ENCODE measurements at regions not wholly inside any gene's neighbourhood (a gene's known extent, or its start where the extent isn't known, plus 50 kb on each side); places are given as distances from the start of the nearest gene placed in this dataset.
"Not testable (repeated sequence)": the region's sequence is repeated elsewhere in the genome, so short reads cannot be mapped to it uniquely, and the experiment has no call there.

DNA sequence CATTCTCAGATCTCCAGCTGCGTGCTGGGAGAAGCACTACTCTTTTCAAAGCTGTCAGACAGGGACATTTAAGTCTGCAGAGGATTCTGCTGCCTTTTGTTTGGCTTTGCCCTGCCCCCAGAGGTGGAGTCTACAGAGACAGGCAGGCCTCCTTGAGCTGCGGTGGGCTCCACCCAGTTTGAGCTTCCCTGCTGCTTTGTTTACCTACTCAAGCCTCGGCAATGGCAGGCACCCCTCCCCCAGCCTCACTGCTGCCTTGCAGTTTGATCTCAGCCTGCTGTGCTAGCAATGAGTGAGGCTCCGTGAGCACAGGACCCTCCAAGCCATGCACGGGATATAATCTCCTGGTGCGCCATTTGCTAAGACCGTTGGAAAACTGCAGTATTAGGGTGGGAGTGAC lies 518.8 kb upstream of the NRP1 start:
- H3K27ac ChIP-seq (ENCODE audit: insufficient read depth, low read depth, low read length, poor library complexity, severe bottlenecking); H3K4me3 ChIP-seq (ENCODE audit: insufficient read depth, low read depth, low read length); H3K36me3 ChIP-seq (ENCODE audit: control insufficient read depth, insufficient read depth, low read length); H3K9me3 ChIP-seq (ENCODE audit: control insufficient read depth, low read length); H3K27me3 ChIP-seq (ENCODE audit: control insufficient read depth, insufficient read depth, low read length, poor library complexity, severe bottlenecking); H3K4me1 ChIP-seq (ENCODE audit: control insufficient read depth, insufficient read depth, low read length): not testable (repeated sequence)
- WGBS, 2 experiments: 87 to 92% methylated on average over 7 of the region's 7 CpGs

DNA sequence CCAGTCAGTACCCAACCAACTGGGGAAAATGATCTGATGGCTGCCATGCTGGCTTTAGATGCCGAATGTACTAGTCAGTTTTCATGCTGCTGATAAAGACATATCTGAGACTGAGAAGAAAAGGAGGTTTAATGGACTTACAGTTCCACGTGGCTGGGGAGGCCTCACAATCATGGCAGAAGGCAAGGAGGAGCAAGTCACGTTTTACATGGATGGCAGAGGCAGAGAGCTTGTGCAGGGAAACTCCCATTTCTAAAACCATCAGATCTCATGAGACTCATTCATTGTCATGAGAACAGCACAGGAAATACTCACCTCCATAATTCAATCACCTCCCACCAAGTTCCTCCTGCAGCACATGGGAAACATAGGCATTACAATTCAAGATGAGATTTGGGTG lies 508.9 kb upstream of the NRP1 start:
- no peaks in the 10 kb centered on the region for H3K4me1 ChIP-seq (ENCODE audit: control insufficient read depth, insufficient read depth, low read length)
- 92 to 93% methylated on average over 3 of the region's 3 CpGs for WGBS, 2 experiments
- no peak overlapping the region for H3K4me3 ChIP-seq (ENCODE audit: insufficient read depth, low read depth, low read length)
- H3K27ac ChIP-seq (ENCODE audit: insufficient read depth, low read depth, low read length, poor library complexity, severe bottlenecking): no peak overlapping the region
- H3K36me3 ChIP-seq (ENCODE audit: control insufficient read depth, insufficient read depth, low read length): no peaks in the 10 kb centered on the region
- no peaks in the 10 kb centered on the region for H3K9me3 ChIP-seq (ENCODE audit: control insufficient read depth, low read length)
- H3K27me3 ChIP-seq (ENCODE audit: control insufficient read depth, insufficient read depth, low read length, poor library complexity, severe bottlenecking): no peaks in the 10 kb centered on the region

- Histone ChIP-seq H3K4me1 (ENCODE audit: control insufficient read depth, insufficient read depth, low read length) (no peaks in the 10 kb centered on the region), H3K36me3 (ENCODE audit: control insufficient read depth, insufficient read depth, low read length) (no peaks in the 10 kb centered on the region), H3K27me3 (ENCODE audit: control insufficient read depth, insufficient read depth, low read length, poor library complexity, severe bottlenecking) (no peaks in the 10 kb centered on the region), H3K9me3 (ENCODE audit: control insufficient read depth, low read length) (no peaks in the 10 kb centered on the region), H3K4me3 (ENCODE audit: insufficient read depth, low read depth, low read length) (no peak overlapping the region), H3K27ac (ENCODE audit: insufficient read depth, low read depth, low read length, poor library complexity, severe bottlenecking) (no peak overlapping the region)
- WGBS, 2 experiments: 92 to 95% methylated on average over 1 to 2 of the region's 2 CpGs
These were observed 507.2 kb upstream of the NRP1 start for GRCh38 chr10:33841678-33842077.

GRCh38 chr10:33838731-33839130 lies 504.3 kb upstream of the NRP1 start:
- Histone ChIP-seq H3K27me3 (ENCODE audit: control insufficient read depth, insufficient read depth, low read length, poor library complexity, severe bottlenecking) (no peaks in the 10 kb centered on the region), H3K4me1 (ENCODE audit: control insufficient read depth, insufficient read depth, low read length) (no peaks in the 10 kb centered on the region), H3K9me3 (ENCODE audit: control insufficient read depth, low read length) (no peaks in the 10 kb centered on the region), H3K27ac (ENCODE audit: insufficient read depth, low read depth, low read length, poor library complexity, severe bottlenecking) (no peak overlapping the region), H3K4me3 (ENCODE audit: insufficient read depth, low read depth, low read length) (no peak overlapping the region), H3K36me3 (ENCODE audit: control insufficient read depth, insufficient read depth, low read length) (no peaks in the 10 kb centered on the region)
- 87 to 92% methylated on average over 3 of the region's 3 CpGs for WGBS, 2 experiments

DNA sequence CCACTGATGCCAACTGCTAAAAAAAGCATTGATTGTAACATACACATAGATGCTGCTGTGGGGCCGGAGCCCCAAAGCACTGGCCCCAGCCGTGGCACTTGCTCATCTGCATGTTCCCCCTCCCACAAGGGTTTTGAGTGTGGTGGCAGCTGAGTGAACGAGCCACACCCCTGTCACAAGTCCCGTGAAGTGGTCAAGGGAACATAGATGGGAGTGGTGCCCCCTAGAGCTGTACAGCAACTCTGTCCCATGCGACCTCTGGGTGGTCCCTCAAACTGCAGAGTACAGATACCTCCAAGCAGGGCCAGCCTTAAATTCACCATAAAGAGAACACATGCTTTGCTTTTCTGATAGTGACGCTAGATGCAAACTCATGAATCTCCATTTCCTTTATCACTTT lies 503.3 kb upstream of the NRP1 start:
- H3K27ac ChIP-seq (ENCODE audit: insufficient read depth, low read depth, low read length, poor library complexity, severe bottlenecking): no peak overlapping the region
- 91 to 93% methylated on average over 6 of the region's 6 CpGs for WGBS, 2 experiments
- H3K9me3 ChIP-seq (ENCODE audit: control insufficient read depth, low read length): no peaks in the 10 kb centered on the region
- H3K4me3 ChIP-seq (ENCODE audit: insufficient read depth, low read depth, low read length): no peak overlapping the region
- H3K4me1 ChIP-seq (ENCODE audit: control insufficient read depth, insufficient read depth, low read length): no peaks in the 10 kb centered on the region
- no peaks in the 10 kb centered on the region for H3K36me3 ChIP-seq (ENCODE audit: control insufficient read depth, insufficient read depth, low read length)
- no peaks in the 10 kb centered on the region for H3K27me3 ChIP-seq (ENCODE audit: control insufficient read depth, insufficient read depth, low read length, poor library complexity, severe bottlenecking)

DNA sequence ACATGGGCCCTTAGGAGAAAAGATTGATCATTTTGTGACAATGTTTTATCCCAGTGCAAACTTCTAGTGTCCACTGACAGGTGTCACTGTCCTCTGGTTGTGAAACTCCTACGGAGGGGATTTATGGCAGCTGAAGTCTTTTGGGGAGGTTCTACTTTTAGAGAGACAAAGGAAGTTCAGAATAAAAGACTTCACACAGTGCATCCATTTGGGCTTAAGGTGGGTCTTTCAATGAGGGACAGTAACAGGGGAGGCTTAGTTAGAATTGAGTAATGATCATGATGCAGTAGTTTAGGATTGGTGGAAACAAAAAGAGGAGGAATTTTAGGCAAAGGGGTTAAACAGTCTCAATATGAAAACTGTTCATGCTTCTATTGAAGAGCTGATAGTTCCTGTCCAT lies 501.1 kb upstream of the NRP1 start:
- Histone ChIP-seq H3K27ac (ENCODE audit: insufficient read depth, low read depth, low read length, poor library complexity, severe bottlenecking) (no peak overlapping the region), H3K36me3 (ENCODE audit: control insufficient read depth, insufficient read depth, low read length) (no peaks in the 10 kb centered on the region), H3K27me3 (ENCODE audit: control insufficient read depth, insufficient read depth, low read length, poor library complexity, severe bottlenecking) (no peaks in the 10 kb centered on the region), H3K4me1 (ENCODE audit: control insufficient read depth, insufficient read depth, low read length) (peaks cover 7% of the 10 kb centered on the region), H3K9me3 (ENCODE audit: control insufficient read depth, low read length) (no peaks in the 10 kb centered on the region), H3K4me3 (ENCODE audit: insufficient read depth, low read depth, low read length) (no peak overlapping the region)
- WGBS, 2 experiments: 60 to 61% methylated on average over 1 of the region's 1 CpG

DNA sequence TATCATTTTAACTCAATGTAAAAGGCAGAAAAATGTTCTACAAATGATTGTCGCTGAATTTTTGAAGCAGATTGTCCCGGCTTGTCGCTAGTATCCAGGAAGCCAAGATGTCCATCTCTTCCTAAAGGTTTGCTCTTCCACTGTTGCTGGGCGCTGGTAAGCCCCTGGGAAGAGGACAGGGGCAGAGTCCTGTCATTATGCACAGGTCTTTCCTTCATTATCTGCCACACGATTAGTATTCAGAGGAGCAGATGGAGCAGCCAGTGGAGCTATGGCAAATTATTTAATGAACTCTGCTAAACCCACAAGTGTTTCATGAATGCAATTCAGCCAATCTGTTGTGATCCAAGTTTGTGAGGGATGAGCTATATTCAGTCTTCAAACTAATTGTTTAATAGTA lies 499.1 kb upstream of the NRP1 start:
- Histone ChIP-seq H3K9me3 (ENCODE audit: control insufficient read depth, low read length) (no peaks in the 10 kb centered on the region), H3K27me3 (ENCODE audit: control insufficient read depth, insufficient read depth, low read length, poor library complexity, severe bottlenecking) (no peaks in the 10 kb centered on the region), H3K4me1 (ENCODE audit: control insufficient read depth, insufficient read depth, low read length) (peaks cover 7% of the 10 kb centered on the region), H3K36me3 (ENCODE audit: control insufficient read depth, insufficient read depth, low read length) (no peaks in the 10 kb centered on the region), H3K27ac (ENCODE audit: insufficient read depth, low read depth, low read length, poor library complexity, severe bottlenecking) (no peak overlapping the region), H3K4me3 (ENCODE audit: insufficient read depth, low read depth, low read length) (no peak overlapping the region)
- WGBS, 2 experiments: 91 to 93% methylated on average over 5 of the region's 5 CpGs

- no peaks in the 10 kb centered on the region for H3K36me3 ChIP-seq (ENCODE audit: control insufficient read depth, insufficient read depth, low read length)
- no peak overlapping the region for H3K4me3 ChIP-seq (ENCODE audit: insufficient read depth, low read depth, low read length)
- 90 to 92% methylated on average over 4 of the region's 4 CpGs for WGBS, 2 experiments
- peaks cover 7% of the 10 kb centered on the region for H3K4me1 ChIP-seq (ENCODE audit: control insufficient read depth, insufficient read depth, low read length)
- no peaks in the 10 kb centered on the region for H3K27me3 ChIP-seq (ENCODE audit: control insufficient read depth, insufficient read depth, low read length, poor library complexity, severe bottlenecking)
- no peaks in the 10 kb centered on the region for H3K9me3 ChIP-seq (ENCODE audit: control insufficient read depth, low read length)
- H3K27ac ChIP-seq (ENCODE audit: insufficient read depth, low read depth, low read length, poor library complexity, severe bottlenecking): no peak overlapping the region
These were observed 497.8 kb upstream of the NRP1 start for GRCh38 chr10:33832124-33832787.

DNA sequence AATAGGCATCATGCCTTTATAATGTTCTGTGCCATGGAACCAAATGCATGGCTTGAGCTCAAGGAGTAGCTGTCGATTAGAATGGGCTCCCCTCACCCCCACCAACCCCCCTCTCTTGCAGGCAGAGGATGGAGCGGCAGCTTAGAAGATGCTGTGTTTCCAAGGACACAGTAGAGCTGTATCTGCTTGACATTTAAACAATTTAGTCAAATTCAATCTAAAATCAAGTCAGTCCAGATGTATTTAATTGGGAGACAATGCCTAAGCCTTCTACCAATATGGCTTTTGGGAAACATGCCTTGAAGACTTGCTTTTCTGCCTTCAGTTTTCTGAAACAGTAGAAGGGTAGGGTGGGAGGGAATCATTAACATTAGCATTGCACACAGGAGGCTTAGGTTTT lies 497.1 kb upstream of the NRP1 start:
- no peaks in the 10 kb centered on the region for H3K27me3 ChIP-seq (ENCODE audit: control insufficient read depth, insufficient read depth, low read length, poor library complexity, severe bottlenecking)
- H3K9me3 ChIP-seq (ENCODE audit: control insufficient read depth, low read length): no peaks in the 10 kb centered on the region
- 79 to 90% methylated on average over 2 of the region's 2 CpGs for WGBS, 2 experiments
- H3K36me3 ChIP-seq (ENCODE audit: control insufficient read depth, insufficient read depth, low read length): no peaks in the 10 kb centered on the region
- no peak overlapping the region for H3K4me3 ChIP-seq (ENCODE audit: insufficient read depth, low read depth, low read length)
- no peak overlapping the region for H3K27ac ChIP-seq (ENCODE audit: insufficient read depth, low read depth, low read length, poor library complexity, severe bottlenecking)
- H3K4me1 ChIP-seq (ENCODE audit: control insufficient read depth, insufficient read depth, low read length): peaks cover 7% of the 10 kb centered on the region

- H3K27me3 ChIP-seq (ENCODE audit: control insufficient read depth, insufficient read depth, low read length, poor library complexity, severe bottlenecking); H3K9me3 ChIP-seq (ENCODE audit: control insufficient read depth, low read length); H3K4me3 ChIP-seq (ENCODE audit: insufficient read depth, low read depth, low read length); H3K27ac ChIP-seq (ENCODE audit: insufficient read depth, low read depth, low read length, poor library complexity, severe bottlenecking); H3K36me3 ChIP-seq (ENCODE audit: control insufficient read depth, insufficient read depth, low read length); H3K4me1 ChIP-seq (ENCODE audit: control insufficient read depth, insufficient read depth, low read length): not testable (repeated sequence)
- 96 to 100% methylated on average over 2 to 3 of the region's 3 CpGs for WGBS, 2 experiments
These were observed 495.4 kb upstream of the NRP1 start for GRCh38 chr10:33829899-33830298.

DNA sequence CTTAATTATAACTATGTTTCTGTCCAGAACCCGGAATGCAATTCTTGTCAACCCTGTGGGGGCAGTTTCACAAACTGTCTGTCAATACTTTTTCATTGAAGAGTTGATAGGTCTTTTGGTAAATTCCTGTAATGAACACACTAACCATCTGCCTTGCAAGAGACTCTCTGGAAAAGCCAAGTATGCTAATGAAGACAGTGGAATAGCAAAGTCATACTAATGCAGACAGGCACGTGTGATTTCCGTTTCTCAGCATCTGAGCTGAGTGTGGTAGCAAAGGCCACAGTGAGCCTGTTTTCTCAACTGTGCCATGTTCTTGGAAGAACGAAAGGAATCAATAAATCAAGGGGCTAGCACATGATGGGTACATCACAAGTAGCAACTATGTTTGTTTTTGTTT lies 494.1 kb upstream of the NRP1 start:
- WGBS, 2 experiments: 91% methylated on average over 4 of the region's 4 CpGs
- no peaks in the 10 kb centered on the region for H3K27me3 ChIP-seq (ENCODE audit: control insufficient read depth, insufficient read depth, low read length, poor library complexity, severe bottlenecking)
- H3K27ac ChIP-seq (ENCODE audit: insufficient read depth, low read depth, low read length, poor library complexity, severe bottlenecking): no peak overlapping the region

More for the DNA sequence above, 494.1 kb upstream of the NRP1 start:
- Histone ChIP-seq H3K4me3 (ENCODE audit: insufficient read depth, low read depth, low read length) (no peak overlapping the region), H3K36me3 (ENCODE audit: control insufficient read depth, insufficient read depth, low read length) (no peaks in the 10 kb centered on the region), H3K4me1 (ENCODE audit: control insufficient read depth, insufficient read depth, low read length) (peaks cover 7% of the 10 kb centered on the region), H3K9me3 (ENCODE audit: control insufficient read depth, low read length) (no peaks in the 10 kb centered on the region)

Data from ectodermal cell (in vitro differentiated cells).